Mucosa of descending colon (tissue), 3 donors: ENCODE measurements at regions not wholly inside any gene's neighbourhood (a gene's known extent, or its start where the extent isn't known, plus 50 kb on each side); places are given as distances from the start of the nearest gene placed in this dataset.

Source experiments
- ATAC-seq: fragments of 200-7000 bp; cut with Tn5 transposase; one replicate; pipeline ENCODE4 v1.9.1; 2020; ENCODE audit warnings: mild to moderate bottlenecking, moderate library complexity
- DNase-seq, 3 donors: peaks; one replicate each; pipeline ENCODE4 v3.0.0-alpha.2; 2020
- H3K36me3 ChIP-seq: fragments of 200-600 bp; one replicate; pipeline ENCODE4 v1.8.0; 2021; ENCODE audit warnings: low read depth, mild to moderate bottlenecking
- H3K4me1 ChIP-seq: fragments of 200-600 bp; one replicate; pipeline ENCODE4 v1.8.0; 2021; ENCODE audit warnings: low read depth, mild to moderate bottlenecking
- H3K4me3 ChIP-seq: fragments of 200-600 bp; one replicate; pipeline ENCODE4 v1.8.0; 2021; ENCODE audit warnings: mild to moderate bottlenecking
- H3K9me3 ChIP-seq: fragments of 200-600 bp; one replicate; pipeline ENCODE4 v1.8.0; 2021; ENCODE audit warnings: mild to moderate bottlenecking
- CTCF ChIP-seq: fragments of 200-600 bp; IDR thresholded peaks from one replicate; pipeline ENCODE4 v1.8.0; 2022; ENCODE audit warnings: antibody characterized with exemption, mild to moderate bottlenecking
- intact Hi-C, 2 donors: fragments of 100-400 bp; cut with DNase I in 1 of 2; cut with micrococcal nuclease in 1 of 2; formaldehyde crosslinking; loops; one replicate each; pipeline versions ENCODE4 v1.11.0 to v1.11.1; 2022; cut with DNase I, micrococcal nuclease
- donor health status: DM: no; HTN: no; CAD: no; lungs with moderate emphysema.
- donor health status: DM: no; HTN: no; CAD: no.
- donor health status: DM: no; HTN: yes; CAD: no.

DNA sequence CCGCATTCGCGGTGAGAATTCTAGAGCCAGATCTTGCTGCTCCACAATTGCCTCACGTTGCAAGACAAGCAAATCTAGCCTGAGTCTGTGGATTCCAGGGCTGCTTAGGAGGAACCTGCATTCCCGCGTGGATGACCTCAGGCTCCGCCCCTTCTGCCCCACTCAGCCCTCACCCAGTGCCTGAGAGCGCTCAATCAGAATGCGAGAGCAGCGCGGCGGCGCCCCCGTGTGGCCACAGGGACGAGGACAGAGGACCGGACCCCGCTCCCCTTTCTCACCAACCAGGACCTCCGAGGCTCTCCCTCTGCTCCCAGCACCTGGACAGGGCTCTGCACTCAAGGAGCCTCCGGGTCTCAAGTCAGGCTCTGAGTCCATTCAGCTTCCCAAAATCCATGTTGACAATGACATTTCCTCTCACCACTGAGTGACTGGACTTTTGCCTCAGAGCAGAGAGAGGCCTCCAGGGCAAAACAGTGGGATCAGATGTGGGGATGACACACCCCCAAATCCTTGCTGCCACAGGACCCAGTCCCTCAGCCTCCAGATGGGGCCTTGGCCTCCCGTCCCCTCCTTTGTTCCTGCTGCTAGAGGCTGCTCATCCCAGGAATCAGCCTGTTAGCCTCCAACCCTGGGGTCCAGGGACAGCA, 52.0 kb downstream of the RPP21 start:
- no peak overlapping the region for H3K4me3 ChIP-seq
- DNase-seq (peak; percentile 78 to 90 (median 86)), ATAC-seq (peak; percentile 76)
- intact Hi-C loops, result loop anchor here (10.0 kb wide), 2 partner anchors 162 to 182 kb away; partner anchors contain the start of gene TRIM26 (in 1 of the 2)
- no peaks in the 10 kb centered on the region for H3K36me3 ChIP-seq
- TF ChIP-seq CTCF, result peak; percentile 73
- no peaks in the 10 kb centered on the region for H3K9me3 ChIP-seq
- H3K4me1 ChIP-seq, result no peaks in the 10 kb centered on the region

DNA sequence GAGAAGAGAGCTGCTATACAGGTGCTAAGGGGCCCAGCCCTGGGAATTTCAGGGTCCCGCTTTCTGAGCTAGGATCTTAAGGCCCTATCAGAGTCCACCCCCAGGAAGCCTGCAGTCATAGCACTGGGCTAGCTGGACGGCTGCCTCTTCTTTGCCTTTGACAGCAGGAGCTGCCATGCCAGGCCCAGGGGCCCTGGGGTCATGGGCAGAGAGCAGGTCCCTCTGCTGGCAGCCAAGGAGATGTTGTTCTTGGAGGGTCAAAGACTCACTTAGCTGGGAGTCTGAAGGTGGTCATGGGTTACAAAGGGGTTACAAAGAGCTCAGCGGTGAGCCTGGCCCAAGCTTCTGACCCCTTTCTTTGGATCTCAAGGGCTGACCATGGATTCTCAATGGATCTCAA, 52.7 kb downstream of the RPP21 start:
- H3K4me1 ChIP-seq, result no peaks in the 10 kb centered on the region
- no peak for DNase-seq
- no peaks in the 10 kb centered on the region for H3K36me3 ChIP-seq
- ATAC-seq, result no peak
- TF ChIP-seq CTCF, result no peak
- no peak overlapping the region for H3K4me3 ChIP-seq
- intact Hi-C loops, result loop anchor here (10.0 kb wide), 2 partner anchors 163 to 183 kb away; partner anchors contain the start of gene TRIM26 (in 1 of the 2)
- H3K9me3 ChIP-seq, result no peaks in the 10 kb centered on the region

- no peaks in the 10 kb centered on the region for H3K36me3 ChIP-seq
- TF ChIP-seq CTCF, result no peak
- no peaks in the 10 kb centered on the region for H3K9me3 ChIP-seq
- peak in 1 of 3 donors; percentile 27 for DNase-seq
- intact Hi-C loops, result loop anchor here (10.0 kb wide), 2 partner anchors 165 to 185 kb away; partner anchors contain the start of gene TRIM26 (in 1 of the 2)
- no peaks in the 10 kb centered on the region for H3K4me1 ChIP-seq
- H3K4me3 ChIP-seq, result no peak overlapping the region
- peak; percentile 95 for ATAC-seq
Measured at GRCh38 chr6:30399390-30400058, 54.6 kb downstream of the RPP21 start.

DNA sequence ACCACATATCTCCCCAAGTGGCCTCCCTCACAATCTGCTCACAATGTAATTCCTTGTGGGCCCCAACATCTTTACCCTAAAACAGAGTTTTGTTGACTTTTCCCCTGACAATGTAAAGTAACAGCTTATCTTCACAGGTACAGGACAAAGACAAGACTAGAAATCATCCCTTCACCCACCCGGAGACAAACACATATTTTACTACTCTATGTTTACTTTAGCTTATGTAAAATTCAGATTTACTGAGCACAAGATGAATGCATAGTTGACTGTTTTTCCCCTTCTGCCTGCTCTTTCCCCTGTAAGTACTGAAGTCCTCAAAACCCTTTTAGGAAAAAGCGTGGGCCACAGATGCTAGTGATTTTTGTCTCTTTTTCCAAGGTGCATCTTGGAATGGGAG, 61.0 kb downstream of the RPP21 start:
- H3K36me3 ChIP-seq, result no peaks in the 10 kb centered on the region
- H3K4me3 ChIP-seq, result no peak overlapping the region
- no peak for DNase-seq
- no peaks in the 10 kb centered on the region for H3K4me1 ChIP-seq
- ATAC-seq, result no peak
- peaks cover 3% of the 10 kb centered on the region for H3K9me3 ChIP-seq
- TF ChIP-seq CTCF, result no peak
- intact Hi-C loops, result no loop called here

- no peaks in the 10 kb centered on the region for H3K4me1 ChIP-seq
- no peak for TF ChIP-seq CTCF
- ATAC-seq, result no peak
- DNase-seq, result no peak
- H3K9me3 ChIP-seq, result peaks cover 3% of the 10 kb centered on the region
- intact Hi-C loops, result no loop called here
- H3K36me3 ChIP-seq, result no peaks in the 10 kb centered on the region
- no peak overlapping the region for H3K4me3 ChIP-seq
Measured at GRCh38 chr6:30409184-30409583, 64.2 kb downstream of the RPP21 start.
